ENCODE measurements at regions not wholly inside any gene's neighbourhood (a gene's known extent, or its start where the extent isn't known, plus 50 kb on each side); places are given as distances from the start of the nearest gene placed in this dataset.

DNA sequence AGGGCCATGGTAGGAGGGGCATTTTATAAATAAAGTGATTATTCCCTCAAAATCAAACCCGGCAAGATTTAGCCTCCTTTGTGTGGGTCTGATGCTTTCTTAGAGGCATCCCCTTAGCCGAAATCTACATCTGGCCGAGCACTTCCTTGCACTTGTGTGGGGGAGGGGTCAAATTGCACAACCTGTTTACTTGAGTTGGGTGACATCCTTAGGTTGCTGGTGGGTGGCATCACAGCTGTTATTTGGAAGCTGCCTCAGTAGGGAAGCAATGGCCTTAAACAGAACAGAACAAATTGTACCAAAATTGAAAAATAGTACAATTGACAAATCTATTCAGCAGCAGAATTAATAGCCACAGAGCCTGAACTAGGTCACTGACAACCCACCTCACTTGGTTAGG is 546.1 kb downstream of the SNAPC1 start:
- DNase-seq = no peak

DNA sequence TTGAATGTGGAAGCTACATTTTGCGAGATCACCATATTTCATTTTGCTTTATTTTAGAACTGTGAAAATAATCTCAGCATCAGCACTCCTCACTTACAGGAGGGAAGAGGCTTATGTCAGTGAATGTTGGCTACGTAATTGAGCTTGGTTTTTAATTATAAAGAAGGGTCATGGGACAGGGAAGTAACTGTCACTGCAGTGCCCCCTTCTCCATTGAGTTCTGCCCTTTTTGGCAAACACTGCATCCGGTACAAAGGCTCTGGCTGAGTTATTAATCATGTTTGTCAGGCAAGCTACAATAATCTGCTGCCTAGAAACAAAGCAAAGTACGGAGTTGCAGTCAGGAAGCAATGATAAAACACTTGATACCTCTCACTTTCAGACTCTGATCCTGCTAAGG is 546.7 kb downstream of the SNAPC1 start:
- DNase-seq = no peak

DNA sequence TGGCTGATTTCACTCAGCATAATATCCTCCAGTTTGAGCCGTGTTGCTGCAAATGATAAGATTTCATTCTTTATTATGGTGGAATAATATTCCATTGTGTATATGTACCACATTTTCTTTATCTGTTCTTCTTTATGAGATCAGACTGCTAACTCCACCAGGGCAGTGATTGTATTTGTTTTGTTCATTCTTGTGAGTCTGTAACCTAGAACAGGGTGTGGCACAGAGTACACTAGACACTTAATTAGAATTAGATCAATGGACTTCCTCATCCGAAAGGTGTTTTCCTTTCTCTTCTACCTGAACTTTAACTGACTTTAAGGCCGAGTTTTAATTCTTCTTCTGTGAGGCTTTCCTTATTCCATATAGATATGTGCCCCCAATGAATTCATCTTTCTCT is 551.0 kb downstream of the SNAPC1 start:
- DNase-seq = no peak

DNA sequence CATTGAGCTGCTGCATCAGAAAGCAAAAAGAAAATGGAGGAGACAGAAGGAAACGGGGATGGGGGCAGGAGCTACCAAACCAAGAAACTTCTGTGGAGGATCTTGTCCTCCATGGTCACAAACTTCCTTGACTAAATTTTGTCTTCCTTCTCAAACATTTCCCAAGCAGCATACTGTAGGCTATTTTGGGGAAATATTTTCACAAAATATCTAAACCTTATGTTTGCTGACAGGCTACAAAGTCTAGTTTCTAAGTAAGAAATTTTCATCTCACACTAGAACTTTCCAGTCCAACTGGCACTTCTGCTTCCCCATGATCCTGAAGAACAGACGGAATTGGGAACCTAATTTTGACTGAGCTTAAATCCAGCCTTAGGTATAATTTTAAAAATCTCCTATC is 552.0 kb downstream of the SNAPC1 start:
- DNase-seq = no peak

DNA sequence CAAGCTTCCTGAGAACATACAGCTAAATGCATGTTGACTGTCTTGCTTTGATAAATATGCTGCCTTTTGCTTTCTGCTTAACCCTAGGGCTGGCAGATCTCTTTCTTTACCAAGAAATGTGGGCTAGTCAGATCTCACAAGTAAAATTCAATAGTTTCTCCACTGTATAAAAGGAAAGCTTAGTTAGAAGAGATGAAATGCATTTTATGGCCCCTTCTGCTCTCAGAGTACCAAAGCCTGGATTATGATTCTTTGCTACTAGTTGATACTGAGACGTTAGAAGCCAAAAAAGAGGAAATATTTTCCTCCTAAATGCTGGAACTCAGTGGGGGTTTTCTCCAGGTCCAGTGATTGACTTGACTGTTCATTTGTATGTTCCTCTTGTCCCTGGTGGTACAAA is 552.7 kb downstream of the SNAPC1 start:
- DNase-seq = no peak

DNA sequence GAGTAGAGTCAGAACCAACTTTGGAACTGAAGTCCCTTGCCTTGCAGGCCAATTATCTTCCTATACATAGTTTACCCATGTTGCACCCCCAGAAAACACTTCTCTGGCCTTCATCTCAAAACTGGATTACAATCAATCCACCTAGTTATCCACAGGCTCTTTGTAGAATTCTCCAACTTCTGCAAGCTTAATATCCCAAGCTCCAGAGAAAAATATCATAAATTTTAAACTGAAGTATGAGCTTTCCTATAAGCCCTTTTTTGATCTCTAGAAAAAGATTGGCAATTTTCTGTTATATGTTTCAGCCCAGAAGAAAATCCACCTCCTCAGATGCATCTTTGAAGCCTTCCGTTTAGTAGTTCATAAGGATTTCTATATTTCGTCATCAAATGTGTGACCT is 553.4 kb downstream of the SNAPC1 start:
- no peak for DNase-seq

DNA sequence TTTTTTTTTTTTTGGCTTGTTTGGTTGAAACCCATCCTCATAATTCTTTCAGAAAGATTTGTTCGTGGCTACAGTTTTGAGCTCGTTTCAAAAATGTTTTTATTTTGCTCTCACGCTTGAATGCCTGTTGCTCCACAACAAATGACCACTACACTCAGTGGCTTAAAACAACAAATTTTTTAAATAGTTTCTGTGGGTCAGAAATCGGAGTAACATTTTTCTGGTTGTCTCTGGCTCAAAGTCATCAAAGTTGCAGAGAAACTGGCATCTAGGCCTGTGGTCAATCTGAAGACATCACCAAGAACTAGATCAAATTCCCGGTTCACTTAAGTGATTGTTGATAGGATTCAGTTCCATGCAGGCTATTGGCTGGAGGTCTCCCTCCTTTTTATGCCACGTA is 560.0 kb downstream of the SNAPC1 start:
- DNase-seq = no peak

DNA sequence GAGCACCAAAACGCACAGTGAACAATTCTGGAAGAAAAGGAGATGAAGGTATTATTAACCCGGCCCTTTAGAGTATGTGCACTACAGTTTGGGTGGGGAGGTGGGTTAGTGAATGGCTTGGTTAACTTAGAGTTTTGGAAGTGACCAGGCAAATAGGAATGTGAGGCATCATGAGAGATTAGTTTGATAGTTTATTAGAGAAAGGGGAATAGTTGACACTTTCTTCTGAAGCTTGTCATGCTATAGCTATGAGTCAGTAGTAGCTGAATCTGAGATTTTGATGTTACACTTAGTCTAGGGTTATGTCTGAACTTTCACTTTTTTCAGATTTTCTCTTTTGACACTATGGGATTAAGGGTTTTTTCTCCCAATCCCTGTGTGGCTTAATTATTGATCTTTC is 567.2 kb downstream of the SNAPC1 start:
- no peak for DNase-seq

DNA sequence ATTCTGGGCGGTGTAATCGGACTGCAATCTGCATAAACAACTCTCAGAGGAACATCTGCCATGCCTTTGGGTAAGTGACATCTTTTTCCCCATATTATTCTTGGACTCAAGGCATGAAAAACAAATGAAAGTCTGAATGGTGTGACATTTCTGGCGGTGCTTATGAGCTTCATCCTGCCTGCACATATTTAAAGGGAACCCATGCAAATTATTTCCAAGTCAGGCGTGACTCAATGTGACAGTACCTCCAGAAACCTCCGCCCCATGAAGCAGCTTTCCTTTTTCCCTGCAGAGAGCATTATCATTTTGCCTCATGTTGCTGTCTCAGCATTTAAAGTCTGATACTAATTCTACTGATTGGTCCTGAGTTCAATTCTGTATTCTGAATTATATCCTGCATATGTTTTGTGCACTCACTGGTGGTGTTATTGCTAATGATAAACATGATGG is 585.4 kb downstream of the SNAPC1 start:
- DNase-seq = no peak

DNA sequence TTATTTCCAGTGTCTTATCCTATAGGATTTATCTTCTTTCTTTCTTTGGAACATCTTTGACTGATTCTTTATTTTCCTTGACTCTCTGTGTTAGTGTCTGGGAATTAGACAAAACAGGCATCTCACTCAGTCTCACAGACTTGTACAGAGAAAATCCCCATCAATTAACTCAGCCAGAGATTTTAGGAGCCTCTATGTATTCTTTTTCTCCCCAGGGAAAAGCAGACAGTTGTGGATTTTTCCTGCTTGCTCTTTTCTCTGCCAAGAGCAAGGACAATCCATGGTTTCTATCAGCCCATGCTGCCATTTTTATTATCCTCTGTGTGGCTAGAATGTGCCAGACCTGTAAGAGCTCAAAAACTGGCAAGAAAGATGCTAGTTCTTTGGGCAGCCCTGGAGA is 595.1 kb downstream of the SNAPC1 start:
- no peak for DNase-seq

DNA sequence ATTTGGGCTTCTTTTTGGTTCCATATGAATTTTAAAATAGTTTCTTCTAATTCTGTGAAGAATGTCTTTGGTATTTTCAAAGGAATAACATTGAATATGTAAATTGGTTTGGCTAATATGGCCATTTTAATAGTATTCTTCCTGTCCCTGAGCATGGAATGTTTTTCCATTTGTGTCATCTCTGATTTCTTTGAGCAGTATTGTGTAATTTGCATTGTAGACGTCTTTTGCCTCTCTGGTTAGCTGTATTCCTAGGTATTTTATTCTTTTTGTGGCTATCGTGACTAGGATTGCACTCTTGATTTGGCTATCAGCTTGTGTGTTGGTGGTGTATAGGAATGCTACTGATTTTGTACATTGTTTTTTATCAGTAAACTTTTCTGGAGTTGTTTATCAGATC is 601.9 kb downstream of the SNAPC1 start:
- DNase-seq = no peak

DNA sequence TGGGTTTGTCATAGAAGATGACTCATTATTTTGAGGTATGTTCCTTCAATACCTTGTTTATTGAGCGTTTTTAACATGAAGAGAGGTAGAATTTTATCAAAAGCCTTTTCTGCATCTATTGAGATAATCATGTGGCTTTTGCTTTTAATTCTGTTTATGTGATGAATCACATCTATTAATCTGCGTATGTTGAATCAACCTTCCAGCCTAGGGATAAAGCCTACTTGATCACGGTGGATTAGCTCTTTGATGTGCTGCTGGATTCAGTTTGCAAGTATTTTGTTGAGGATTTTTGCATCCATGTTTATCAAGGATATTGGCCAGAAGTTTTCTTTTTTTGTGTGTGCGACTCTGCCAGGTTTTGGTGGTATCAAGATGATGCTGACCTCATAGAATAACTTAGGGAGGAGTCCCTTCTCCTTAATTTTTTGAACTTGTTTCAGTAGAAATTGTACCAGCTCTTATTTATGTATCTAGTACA is 602.6 kb downstream of the SNAPC1 start:
- DNase-seq = no peak

DNA sequence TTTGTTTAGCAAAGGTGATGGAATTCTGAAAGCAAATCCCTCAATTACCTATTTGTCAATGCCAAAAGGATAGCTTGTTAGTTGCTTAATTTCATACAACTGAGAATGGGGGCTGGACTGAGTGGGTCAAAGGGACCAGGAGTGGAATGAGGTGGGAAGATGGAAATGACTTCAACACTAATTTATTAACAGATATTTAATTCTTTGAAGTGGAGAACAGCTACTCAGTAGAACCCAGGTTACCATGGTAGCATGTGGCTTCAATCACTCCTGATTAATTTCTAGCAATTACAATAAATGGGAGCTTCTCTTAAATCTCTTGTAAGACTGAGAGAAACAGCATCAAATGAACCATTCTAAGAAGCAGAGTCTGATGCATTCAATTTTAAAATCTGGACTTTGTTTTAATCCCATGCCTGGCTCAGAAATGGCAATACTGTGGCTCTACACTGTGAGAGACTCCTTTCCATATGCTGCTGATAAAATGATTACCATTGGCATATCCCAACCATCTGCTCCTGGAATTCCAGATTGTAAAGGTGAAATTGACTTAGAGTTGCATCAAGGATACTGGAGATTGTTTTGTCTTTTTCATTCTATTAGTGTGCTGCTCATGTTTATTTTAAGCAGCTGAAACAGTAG is 607.8 kb downstream of the SNAPC1 start:
- DNase-seq = no peak

DNA sequence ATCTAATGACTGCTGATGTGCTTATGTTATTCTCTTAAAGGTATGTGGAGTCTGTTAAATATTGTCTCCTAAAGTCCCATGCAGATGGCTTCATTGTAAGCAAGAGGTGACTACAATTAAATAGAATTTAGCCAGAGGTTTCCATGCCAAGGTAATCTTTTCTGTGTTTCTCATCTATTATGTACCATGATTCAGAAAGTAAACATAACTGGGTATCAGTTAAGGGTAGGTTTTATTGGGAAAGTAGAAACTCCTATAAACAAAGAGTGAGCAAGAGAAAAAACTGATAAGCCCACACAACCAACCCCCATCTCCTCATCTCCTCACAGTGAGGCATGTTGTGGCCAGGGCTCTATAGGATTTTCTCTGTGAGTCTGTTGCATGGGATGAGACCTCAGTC is 611.7 kb downstream of the SNAPC1 start:
- DNase-seq = no peak

DNA sequence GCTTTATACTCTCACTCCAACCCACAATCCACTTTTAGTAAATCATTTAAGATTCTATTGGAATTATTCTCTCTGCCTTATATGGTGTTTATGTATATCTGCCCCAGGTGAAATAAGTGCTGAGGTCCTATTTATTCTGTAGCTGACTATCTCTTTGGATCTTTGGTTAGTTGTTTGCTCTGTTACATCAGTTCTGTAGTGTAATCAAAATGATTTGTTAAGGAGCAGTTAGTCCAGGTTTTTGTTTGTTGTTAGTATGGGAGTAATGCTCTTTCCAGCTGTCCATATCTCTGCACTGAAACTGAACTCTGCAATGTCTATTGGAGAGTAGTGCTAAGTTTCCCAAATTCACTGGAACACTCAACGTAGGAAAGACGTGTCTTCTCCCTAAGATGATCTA is 615.8 kb downstream of the SNAPC1 start:
- no peak for DNase-seq

DNA sequence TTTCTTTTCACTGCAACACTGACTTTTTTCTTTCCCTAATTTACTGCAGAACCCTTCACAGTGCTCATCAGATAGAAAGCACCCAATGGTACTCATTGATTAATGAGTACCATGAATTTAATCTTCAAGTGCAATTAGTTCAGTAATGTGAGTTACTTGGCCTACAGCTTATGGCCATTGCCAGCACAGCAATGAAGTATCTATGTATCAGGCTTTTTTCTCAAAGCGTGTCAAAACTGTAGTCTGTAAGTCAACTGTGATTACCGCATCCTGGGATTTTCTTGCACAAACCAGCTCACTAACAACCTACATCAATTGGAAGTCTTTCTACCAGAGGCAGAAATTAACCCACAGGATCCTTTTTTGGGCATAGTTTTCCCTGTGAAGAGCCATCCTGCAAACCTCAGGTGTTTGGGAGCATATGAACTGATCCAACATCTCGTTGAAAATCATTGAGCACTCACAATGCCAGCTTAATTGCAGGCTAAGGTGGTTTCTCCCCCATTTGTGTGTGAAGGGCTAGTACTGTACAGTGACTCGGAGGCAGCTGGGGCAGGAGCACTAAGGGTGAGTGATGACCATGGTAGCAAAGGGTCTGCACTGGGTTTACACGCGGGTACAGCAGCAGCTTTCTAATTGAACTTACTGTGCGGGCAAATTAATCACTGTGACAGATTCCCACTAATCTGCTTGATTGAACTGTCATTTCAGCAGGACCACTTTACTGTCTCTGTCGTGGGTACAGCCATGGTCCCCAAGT is 619.3 kb downstream of the SNAPC1 start:
- no peak for DNase-seq

DNA sequence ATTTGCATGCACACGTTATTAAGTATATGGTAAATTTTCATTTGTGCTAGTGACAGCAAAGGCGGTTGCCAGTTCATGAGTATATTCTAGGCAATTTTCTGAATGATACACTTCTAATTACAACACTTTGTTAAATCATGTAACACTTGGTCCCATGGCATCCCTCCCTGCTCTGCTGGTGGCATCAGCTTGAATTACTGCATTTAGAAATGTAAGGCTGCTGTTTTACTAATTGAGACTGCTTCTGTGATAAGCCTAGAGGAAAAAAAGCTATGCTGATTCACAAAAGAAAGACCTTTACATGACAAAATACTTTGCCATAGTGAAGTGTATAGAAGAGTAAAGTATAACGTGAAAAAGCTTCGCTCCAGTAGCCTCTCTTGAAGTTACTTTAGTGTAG is 636.1 kb downstream of the KCNH5 start:
- DNase-seq = no peak

DNA sequence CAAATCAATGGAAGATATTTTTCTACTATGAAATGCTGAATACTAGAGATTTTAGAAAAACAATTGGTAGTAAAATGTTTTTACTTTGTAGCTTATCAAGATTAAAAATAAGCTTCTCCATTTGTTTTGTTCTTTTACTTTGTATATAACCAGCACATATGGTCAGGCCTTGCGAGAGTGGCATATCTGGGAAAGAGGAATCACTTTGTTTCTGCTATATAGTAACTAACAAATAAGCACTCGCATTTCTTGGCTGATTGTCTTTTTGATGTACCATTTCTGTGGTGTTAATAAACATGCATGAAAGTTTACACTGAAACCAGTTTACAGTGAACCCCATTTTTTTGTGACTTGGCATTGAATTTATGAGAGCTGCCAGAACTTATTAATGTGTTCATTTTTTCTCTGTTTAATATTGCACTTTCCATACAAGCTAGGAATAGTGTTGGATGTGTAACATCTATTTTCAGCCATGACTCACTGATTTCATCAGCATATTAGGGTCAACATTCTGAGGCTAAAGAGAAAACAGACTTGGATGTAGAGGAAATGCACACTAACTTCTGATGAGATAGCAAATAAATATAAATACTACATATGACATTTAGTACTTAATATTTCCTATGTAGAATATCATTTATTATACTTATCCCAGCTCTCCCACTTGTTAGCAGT is 635.5 kb downstream of the KCNH5 start:
- DNase-seq = no peak

DNA sequence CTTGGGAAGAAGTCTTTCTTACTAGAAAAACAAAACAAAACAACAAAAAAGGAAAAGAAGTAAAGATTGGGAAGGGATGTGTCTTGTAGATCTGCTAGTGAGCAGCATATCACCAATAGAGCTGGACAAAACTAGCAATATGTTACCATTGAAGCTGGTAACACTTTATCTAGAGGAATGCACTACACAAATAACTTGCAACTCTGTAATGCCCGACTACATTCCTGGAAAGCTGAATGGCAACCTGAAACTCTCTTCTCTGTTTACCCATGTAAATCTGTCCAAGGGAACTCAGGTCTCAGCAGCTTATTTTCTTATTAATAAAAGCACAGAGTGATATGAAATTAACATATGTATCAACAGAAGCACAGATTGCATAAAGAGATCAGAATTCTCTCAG is 624.4 kb downstream of the KCNH5 start:
- no peak for DNase-seq

DNA sequence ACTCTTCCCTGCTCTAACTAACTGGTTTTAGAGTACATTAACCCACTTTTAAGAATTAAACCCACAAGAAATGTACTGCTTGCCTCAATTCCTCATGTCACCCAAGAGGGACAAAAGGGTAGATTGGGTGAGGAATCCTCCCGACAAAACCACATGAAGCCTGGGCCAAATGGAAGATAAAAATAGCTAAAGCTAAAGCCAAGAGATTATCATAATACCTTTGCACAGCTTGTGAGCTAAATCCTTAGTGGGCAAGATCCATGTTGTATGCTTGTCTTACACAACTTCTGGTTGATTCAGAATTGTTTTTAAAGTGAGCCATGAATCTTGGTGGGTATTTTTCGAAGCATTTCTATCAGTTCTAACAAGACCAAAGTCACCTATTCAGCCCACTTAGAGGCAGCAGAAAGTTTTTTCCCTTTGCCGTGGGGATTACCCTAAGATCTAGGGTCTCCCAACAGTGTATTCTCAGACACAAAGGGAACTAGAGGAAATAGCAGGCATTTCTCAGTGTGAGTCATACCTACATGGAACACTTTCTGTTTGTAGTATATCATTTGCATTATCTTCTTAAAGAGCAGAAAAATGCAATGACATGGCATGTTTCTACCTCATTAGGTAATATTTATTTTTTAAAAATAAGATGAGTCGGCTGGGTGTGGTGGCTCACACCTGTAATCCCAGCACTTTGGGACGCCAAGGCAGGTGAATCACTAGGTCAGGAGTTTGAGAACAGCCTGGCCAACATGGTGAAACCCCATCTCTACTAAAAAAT is 616.6 kb downstream of the KCNH5 start:
- no peak for DNase-seq

DNA sequence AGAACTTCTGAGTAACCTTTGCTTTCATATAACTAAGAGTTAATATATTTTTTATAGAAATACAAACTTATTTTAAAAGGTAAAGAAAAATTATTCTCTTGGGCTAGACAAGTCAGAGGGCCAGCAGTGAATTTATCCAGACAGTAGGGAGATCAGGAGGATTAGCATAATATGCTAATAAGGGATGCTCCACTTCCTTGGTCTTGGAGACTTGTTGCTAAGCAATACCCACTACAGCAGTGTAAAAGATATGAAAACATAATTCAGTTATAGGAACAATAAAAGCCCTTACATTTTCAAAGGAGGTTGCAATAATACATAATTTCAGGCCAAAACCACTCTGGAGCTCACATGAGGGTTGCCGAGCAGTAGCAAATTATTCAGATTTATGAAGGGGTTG is 615.6 kb downstream of the KCNH5 start:
- no peak for DNase-seq

DNA sequence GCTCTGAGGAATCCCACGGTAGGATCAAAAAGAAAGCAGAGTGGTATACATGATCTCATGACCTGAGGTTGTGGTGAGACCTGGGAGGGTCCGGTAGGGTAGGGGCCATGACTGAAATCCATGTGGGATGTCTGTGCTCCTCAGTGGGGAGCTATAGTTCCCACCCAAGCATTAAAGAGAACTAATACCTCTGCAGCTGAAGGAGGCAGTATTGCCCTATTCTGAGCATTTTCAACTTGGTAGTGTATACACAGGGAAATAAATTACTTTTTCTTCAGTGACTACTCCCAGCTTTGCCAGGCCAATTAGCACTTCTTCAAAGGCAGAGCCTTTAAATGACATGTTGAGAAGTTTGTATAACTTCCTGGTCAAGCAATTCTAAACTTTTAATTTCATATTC is 613.8 kb downstream of the KCNH5 start:
- DNase-seq = no peak

DNA sequence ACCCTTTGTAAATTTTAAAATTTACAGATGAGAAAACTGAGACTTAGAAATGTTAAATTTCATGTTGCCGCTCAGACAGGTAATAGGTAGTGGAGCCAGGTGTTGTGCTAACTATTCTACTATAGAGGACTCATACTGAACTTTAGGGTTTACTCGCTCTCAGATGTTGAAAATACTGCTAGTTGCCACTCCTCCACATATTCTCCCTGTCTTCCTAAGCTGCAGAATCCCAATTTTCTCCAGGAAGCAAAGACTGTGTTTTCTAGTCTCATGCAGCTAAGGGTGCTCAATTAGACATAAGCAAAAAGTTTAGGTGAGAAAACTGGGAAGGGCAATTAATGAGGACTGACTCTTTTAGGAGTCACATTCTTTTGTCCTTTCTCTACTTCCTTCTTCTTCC is 612.3 kb downstream of the KCNH5 start:
- DNase-seq = no peak
